ENCODE measurements at regions not wholly inside any gene's neighbourhood (a gene's known extent, or its start where the extent isn't known, plus 50 kb on each side); places are given as distances from the start of the nearest gene placed in this dataset.
"Not testable (repeated sequence)": the region's sequence is repeated elsewhere in the genome, so short reads cannot be mapped to it uniquely, and the experiment has no call there.

DNA sequence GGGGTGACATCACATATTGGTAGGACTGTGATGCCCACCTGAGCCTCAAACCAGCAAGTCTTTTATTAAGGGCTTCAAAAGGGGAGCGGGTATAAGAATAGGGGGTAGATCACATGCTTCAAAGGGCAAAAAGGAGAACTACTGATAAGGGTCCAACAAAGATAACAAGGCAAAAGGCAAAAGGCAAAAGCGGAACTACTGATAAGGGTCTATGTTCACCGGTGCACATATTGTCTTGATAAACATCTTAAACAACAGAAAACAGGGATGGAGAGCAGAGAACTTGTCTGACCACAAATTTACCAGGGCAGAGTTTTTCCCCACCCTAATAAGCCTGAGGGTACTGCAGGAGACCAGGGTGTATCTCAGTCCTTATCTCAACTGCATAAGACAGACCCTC lies 110.7 kb downstream of the RBMX2 start:
- H3K9me3 ChIP-seq (ENCODE audit: control insufficient read depth in 1 of 2, low read length in 2 of 2); H3K27ac ChIP-seq (ENCODE audit: low read depth, low read length); H3K4me1 ChIP-seq (ENCODE audit: control insufficient read depth in 1 of 2, insufficient read depth in 2 of 2, low read length in 2 of 2); H3K27me3 ChIP-seq (ENCODE audit: control insufficient read depth in 1 of 2, insufficient read depth in 2 of 2, low read length in 2 of 2); H3K9ac ChIP-seq (ENCODE audit: low read depth in 1 of 2, low read length in 2 of 2); H3K36me3 ChIP-seq (ENCODE audit: control insufficient read depth in 1 of 2, insufficient read depth in 2 of 2, low read length in 2 of 2); H3K4me3 ChIP-seq (ENCODE audit: low read depth in 1 of 2, low read length in 2 of 2): not testable (repeated sequence)

DNA sequence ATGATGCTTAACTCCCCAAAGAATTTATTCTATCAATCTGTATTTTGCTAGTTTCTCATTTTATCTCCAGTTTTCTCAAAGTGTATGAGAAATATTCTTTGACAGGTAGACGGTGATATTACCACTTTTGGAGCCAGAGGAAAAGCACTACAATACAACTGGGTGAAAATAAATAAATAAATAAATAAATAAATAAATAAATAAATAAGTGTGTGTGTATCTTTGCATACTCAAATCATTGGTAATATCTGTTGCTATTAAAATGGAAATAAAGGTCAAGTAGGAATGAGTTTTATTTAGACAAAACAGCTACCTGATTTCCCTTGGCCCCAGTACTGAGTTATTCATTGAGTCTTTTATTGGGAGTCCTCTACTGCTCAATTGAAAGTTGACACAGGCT lies 114.3 kb downstream of the RBMX2 start:
- H3K4me1 ChIP-seq (ENCODE audit: control insufficient read depth in 1 of 2, insufficient read depth in 2 of 2, low read length in 2 of 2): no peaks in the 10 kb centered on the region

DNA sequence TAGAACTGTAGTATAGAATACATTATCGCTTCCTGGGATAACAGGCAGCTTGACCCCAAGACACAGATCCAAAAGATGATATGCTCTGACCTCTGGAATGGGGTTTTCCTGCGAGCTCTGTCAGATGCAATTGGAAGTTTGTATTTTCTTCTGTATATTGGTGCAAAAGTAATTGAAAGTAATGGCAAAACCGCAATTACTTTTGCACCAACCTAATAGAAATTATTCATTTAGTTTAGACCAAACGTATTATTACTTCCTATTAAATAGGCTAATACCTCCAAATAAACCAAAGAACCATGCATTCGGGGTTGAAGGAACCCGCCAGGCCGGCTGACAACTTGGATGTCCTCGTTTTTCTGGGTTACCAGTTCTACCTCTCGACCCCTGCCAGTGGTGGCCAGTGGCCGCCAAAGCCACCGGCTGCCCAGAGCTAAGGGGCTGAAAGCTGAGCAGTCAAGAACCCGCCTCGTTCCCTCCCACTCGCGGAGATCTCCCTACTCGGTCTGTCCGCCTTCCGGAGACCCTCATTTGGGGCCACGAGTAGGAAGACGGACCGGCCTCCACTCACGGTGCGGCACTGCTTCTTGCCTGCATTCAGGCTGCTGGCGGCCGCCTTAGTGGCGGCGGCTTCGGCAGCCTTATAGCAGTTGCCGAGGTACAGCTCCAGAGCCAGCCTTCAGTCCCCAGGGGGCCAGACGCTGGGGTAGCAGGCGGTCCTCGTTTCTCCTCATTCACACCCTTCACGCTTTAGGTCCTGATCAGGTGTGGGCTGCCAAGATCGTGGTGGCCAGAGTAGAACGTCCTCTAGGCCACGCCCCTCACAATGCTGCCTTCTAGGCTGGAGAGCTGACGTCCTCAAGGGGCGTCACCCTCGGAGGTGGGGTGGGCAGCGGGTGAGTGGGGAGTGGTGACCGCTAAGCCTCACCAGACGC lies 121.9 kb downstream of the RBMX2 start:
- H3K36me3 ChIP-seq (ENCODE audit: control insufficient read depth in 1 of 2, insufficient read depth in 2 of 2, low read length in 2 of 2): no peaks in the 10 kb centered on the region
- H3K4me3 ChIP-seq (ENCODE audit: low read depth in 1 of 2, low read length in 2 of 2): peak overlapping the region; percentile 41 to 43
- no peaks in the 10 kb centered on the region for H3K27me3 ChIP-seq (ENCODE audit: control insufficient read depth in 1 of 2, insufficient read depth in 2 of 2, low read length in 2 of 2)
- H3K4me1 ChIP-seq (ENCODE audit: control insufficient read depth in 1 of 2, insufficient read depth in 2 of 2, low read length in 2 of 2): no peaks in the 10 kb centered on the region
- H3K27ac ChIP-seq (ENCODE audit: low read depth, low read length): no peak overlapping the region
- H3K9ac ChIP-seq (ENCODE audit: low read depth in 1 of 2, low read length in 2 of 2): no peak overlapping the region
- no peaks in the 10 kb centered on the region for H3K9me3 ChIP-seq (ENCODE audit: control insufficient read depth in 1 of 2, low read length in 2 of 2)

More for the DNA sequence above, 114.3 kb downstream of the RBMX2 start:
- no peak overlapping the region for H3K4me3 ChIP-seq (ENCODE audit: low read depth in 1 of 2, low read length in 2 of 2)
- H3K9me3 ChIP-seq (ENCODE audit: control insufficient read depth in 1 of 2, low read length in 2 of 2): no peaks in the 10 kb centered on the region
- H3K27ac ChIP-seq (ENCODE audit: low read depth, low read length): no peak overlapping the region
- H3K27me3 ChIP-seq (ENCODE audit: control insufficient read depth in 1 of 2, insufficient read depth in 2 of 2, low read length in 2 of 2): no peaks in the 10 kb centered on the region
- no peaks in the 10 kb centered on the region for H3K36me3 ChIP-seq (ENCODE audit: control insufficient read depth in 1 of 2, insufficient read depth in 2 of 2, low read length in 2 of 2)
- no peak overlapping the region for H3K9ac ChIP-seq (ENCODE audit: low read depth in 1 of 2, low read length in 2 of 2)

DNA sequence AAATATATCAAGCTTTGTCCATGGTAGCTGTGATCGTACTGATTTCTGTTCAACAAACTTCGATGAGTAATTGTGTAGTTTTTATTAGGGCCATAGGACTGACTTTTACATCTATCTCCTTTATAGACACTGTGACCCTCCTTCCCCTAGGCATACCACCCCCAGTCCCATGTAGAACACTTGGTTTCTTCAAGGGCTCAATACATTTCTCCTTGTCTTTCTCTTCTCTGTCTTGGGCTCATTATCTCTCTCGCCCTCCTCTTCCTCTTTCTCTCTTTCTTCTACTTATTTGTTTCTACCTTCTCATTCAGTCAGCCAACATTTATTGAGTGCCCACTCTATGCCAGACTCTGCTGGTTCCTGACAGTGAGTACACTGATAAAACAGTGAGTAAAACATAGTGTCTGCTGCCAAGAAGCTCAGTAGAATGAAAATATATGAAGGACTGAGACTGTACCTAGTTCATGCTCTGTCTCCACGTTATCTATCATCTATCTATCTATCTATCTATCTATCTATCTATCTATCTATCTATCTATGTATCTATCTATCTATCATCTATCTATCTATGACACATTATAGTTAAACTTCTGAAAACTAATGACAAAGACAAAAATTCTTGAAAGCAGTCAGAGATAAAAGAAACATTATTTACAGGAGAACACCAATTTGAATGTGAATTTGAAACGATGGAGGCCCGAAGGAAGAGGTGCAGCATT lies 122.8 kb downstream of the RBMX2 start:
- no peaks in the 10 kb centered on the region for H3K4me1 ChIP-seq (ENCODE audit: control insufficient read depth in 1 of 2, insufficient read depth in 2 of 2, low read length in 2 of 2)
- H3K27me3 ChIP-seq (ENCODE audit: control insufficient read depth in 1 of 2, insufficient read depth in 2 of 2, low read length in 2 of 2): no peaks in the 10 kb centered on the region
- no peak overlapping the region for H3K9ac ChIP-seq (ENCODE audit: low read depth in 1 of 2, low read length in 2 of 2)
- no peak overlapping the region for H3K4me3 ChIP-seq (ENCODE audit: low read depth in 1 of 2, low read length in 2 of 2)
- H3K36me3 ChIP-seq (ENCODE audit: control insufficient read depth in 1 of 2, insufficient read depth in 2 of 2, low read length in 2 of 2): no peaks in the 10 kb centered on the region
- no peak overlapping the region for H3K27ac ChIP-seq (ENCODE audit: low read depth, low read length)
- H3K9me3 ChIP-seq (ENCODE audit: control insufficient read depth in 1 of 2, low read length in 2 of 2): no peaks in the 10 kb centered on the region

DNA sequence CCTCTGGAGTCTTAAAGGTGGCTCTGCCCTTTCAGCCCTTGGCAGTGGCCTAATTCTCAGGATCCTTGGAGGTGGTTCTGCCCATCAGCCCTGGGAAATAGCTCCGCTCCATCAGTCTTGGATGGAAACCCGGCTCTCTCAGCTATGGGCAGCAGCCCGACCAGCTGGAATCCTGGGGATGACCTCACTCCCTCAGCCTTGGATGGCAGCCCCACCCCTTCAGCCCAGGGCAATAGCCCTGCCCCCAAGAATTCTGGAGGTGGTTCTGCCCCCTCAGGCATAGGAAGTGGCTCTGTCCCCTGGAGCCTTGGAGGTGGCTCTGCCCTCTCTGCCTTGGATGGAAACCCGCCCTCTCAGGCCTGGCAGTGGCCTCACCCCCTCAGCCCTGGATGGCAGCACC lies 127.7 kb downstream of the RBMX2 start:
- Histone ChIP-seq H3K36me3 (ENCODE audit: control insufficient read depth in 1 of 2, insufficient read depth in 2 of 2, low read length in 2 of 2) (no peaks in the 10 kb centered on the region), H3K4me1 (ENCODE audit: control insufficient read depth in 1 of 2, insufficient read depth in 2 of 2, low read length in 2 of 2) (no peaks in the 10 kb centered on the region), H3K9ac (ENCODE audit: low read depth in 1 of 2, low read length in 2 of 2) (no peak overlapping the region), H3K4me3 (ENCODE audit: low read depth in 1 of 2, low read length in 2 of 2) (no peak overlapping the region), H3K27ac (ENCODE audit: low read depth, low read length) (no peak overlapping the region), H3K27me3 (ENCODE audit: control insufficient read depth in 1 of 2, insufficient read depth in 2 of 2, low read length in 2 of 2) (no peaks in the 10 kb centered on the region), H3K9me3 (ENCODE audit: control insufficient read depth in 1 of 2, low read length in 2 of 2) (no peaks in the 10 kb centered on the region)

DNA sequence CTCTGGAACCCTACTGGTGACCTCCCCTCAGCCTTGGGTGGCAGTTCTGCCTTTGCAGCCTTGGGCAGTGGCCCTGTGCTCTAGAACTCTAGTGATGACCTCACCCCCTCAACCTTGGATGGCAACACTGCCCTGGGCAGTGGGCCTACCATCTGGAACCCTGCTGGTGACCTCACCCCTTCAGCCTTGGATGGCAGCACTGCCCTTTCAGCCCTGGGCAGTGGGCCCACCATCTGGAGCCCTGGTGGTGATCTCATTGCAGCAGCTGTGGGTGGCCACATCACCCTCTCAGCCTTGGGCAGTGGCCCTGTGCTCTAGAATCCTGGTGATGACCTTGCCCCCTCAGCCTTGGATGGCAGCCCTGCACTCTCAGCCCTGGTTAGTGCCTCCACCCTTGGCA lies 129.3 kb downstream of the RBMX2 start:
- Histone ChIP-seq H3K9ac (ENCODE audit: low read depth in 1 of 2, low read length in 2 of 2) (no peak overlapping the region), H3K4me3 (ENCODE audit: low read depth in 1 of 2, low read length in 2 of 2) (no peak overlapping the region), H3K36me3 (ENCODE audit: control insufficient read depth in 1 of 2, insufficient read depth in 2 of 2, low read length in 2 of 2) (no peaks in the 10 kb centered on the region), H3K4me1 (ENCODE audit: control insufficient read depth in 1 of 2, insufficient read depth in 2 of 2, low read length in 2 of 2) (no peaks in the 10 kb centered on the region), H3K27me3 (ENCODE audit: control insufficient read depth in 1 of 2, insufficient read depth in 2 of 2, low read length in 2 of 2) (no peaks in the 10 kb centered on the region), H3K27ac (ENCODE audit: low read depth, low read length) (no peak overlapping the region), H3K9me3 (ENCODE audit: control insufficient read depth in 1 of 2, low read length in 2 of 2) (no peaks in the 10 kb centered on the region)

DNA sequence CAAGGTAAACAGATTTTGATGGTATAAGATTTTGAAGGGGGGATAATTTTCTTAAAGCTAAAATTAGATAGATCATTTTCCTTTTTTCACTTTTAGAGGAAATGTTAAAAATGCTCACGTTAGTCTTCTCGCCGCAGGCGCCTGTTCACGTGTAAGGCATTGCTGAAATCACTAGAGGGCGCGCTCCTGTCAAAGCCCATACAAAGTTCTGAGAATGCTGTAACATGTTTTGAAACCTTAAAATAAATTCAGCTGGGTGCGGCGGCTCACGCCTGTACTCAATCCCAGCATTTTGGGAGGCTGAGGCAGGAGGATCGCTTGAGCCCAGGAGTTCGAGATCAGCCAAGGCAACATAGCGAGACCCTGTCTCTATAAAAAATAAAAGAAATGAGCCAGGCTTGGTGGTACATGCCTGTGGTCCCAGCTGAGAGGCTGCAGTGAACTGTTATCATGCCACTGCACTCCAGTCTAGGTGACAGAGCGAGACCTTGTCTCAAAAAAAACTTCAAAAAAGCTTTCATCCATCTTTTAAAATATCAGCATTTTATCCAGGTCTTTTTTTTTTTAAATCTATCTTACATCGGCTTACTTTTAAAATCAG lies 138.0 kb downstream of the RBMX2 start:
- Histone ChIP-seq H3K27me3 (ENCODE audit: control insufficient read depth in 1 of 2, insufficient read depth in 2 of 2, low read length in 2 of 2) (no peaks in the 10 kb centered on the region), H3K9me3 (ENCODE audit: control insufficient read depth in 1 of 2, low read length in 2 of 2) (no peaks in the 10 kb centered on the region), H3K9ac (ENCODE audit: low read depth in 1 of 2, low read length in 2 of 2) (no peak overlapping the region), H3K4me1 (ENCODE audit: control insufficient read depth in 1 of 2, insufficient read depth in 2 of 2, low read length in 2 of 2) (no peaks in the 10 kb centered on the region), H3K36me3 (ENCODE audit: control insufficient read depth in 1 of 2, insufficient read depth in 2 of 2, low read length in 2 of 2) (no peaks in the 10 kb centered on the region), H3K4me3 (ENCODE audit: low read depth in 1 of 2, low read length in 2 of 2) (no peak overlapping the region), H3K27ac (ENCODE audit: low read depth, low read length) (no peak overlapping the region)

DNA sequence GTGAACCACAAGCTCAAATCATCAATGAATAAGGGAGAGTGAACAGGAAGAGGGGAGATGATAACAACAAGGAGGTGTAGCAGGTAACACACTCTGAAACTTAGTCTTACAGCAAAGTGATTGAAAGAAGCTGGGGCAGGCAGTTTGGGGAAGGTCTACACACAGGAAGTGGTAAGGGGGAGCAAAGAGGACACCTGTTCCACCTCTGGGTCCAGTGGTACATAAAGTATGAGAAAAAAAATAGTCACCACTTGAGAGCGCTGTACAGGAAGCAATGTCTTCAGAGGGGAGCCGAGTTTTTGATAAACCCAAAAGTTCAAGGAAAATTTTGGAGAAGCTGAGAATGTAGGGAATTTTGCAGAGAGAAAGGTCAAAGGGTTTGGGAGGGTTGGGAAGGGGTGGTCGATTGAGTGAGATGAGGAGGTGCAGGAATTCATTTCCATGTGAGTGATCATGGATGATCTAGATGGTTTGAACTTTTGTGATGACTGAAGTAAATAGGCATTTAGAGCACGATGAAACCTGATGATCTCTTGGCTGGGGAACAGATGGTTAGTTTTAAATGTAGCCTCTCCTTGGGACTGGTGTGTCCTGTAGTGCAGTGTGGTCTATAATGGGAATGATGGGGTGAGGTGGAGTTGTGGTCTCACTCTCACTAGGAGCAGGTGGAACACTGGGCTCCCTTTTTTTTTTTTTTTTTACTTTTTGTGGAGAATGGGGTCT lies 142.0 kb downstream of the RBMX2 start:
- H3K9me3 ChIP-seq (ENCODE audit: control insufficient read depth in 1 of 2, low read length in 2 of 2): no peaks in the 10 kb centered on the region
- H3K4me3 ChIP-seq (ENCODE audit: low read depth in 1 of 2, low read length in 2 of 2): no peak overlapping the region
- H3K9ac ChIP-seq (ENCODE audit: low read depth in 1 of 2, low read length in 2 of 2): no peak overlapping the region
- H3K27me3 ChIP-seq (ENCODE audit: control insufficient read depth in 1 of 2, insufficient read depth in 2 of 2, low read length in 2 of 2): no peaks in the 10 kb centered on the region
- H3K4me1 ChIP-seq (ENCODE audit: control insufficient read depth in 1 of 2, insufficient read depth in 2 of 2, low read length in 2 of 2): no peaks in the 10 kb centered on the region
- no peak overlapping the region for H3K27ac ChIP-seq (ENCODE audit: low read depth, low read length)
- no peaks in the 10 kb centered on the region for H3K36me3 ChIP-seq (ENCODE audit: control insufficient read depth in 1 of 2, insufficient read depth in 2 of 2, low read length in 2 of 2)

DNA sequence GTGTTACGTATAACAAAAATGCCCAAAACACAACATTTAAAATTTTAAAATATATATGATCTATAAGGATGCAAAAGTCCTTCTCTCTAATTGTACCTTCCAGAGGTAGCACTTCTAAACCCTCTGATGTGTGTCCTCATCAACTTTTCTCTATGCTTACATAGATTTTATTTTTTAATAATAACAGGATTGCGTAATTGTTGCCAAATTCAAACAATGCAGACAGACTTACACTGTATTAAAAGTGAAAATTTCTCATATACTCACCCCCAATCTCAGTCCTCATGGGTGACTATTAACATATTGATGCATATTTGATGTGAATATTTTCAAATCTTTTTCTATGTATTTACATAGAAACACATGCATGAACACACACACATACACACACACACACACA lies 144.0 kb downstream of the RBMX2 start:
- no peaks in the 10 kb centered on the region for H3K36me3 ChIP-seq (ENCODE audit: control insufficient read depth in 1 of 2, insufficient read depth in 2 of 2, low read length in 2 of 2)
- no peaks in the 10 kb centered on the region for H3K4me1 ChIP-seq (ENCODE audit: control insufficient read depth in 1 of 2, insufficient read depth in 2 of 2, low read length in 2 of 2)
- no peak overlapping the region for H3K9ac ChIP-seq (ENCODE audit: low read depth in 1 of 2, low read length in 2 of 2)
- no peak overlapping the region for H3K27ac ChIP-seq (ENCODE audit: low read depth, low read length)
- no peaks in the 10 kb centered on the region for H3K27me3 ChIP-seq (ENCODE audit: control insufficient read depth in 1 of 2, insufficient read depth in 2 of 2, low read length in 2 of 2)
- no peaks in the 10 kb centered on the region for H3K9me3 ChIP-seq (ENCODE audit: control insufficient read depth in 1 of 2, low read length in 2 of 2)
- no peak overlapping the region for H3K4me3 ChIP-seq (ENCODE audit: low read depth in 1 of 2, low read length in 2 of 2)

DNA sequence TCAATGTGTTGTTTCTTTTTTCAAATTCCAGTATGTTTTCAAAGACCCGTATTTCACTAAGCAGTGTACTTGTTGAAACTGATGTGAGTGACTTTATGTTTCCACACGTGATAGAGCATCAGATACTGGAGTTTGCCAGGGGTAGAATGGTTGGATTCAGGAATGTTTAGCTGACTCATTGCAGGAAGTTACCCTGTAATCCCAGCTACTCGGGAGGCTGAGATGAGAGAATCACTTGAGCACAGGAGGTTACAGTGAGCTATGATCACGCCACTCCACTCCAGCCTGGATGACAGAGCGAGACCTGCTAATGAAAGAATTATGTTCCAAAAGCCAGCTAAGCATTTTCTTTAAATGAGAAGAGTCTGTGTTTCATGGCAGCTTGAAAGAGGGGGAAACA lies 147.6 kb downstream of the RBMX2 start:
- H3K27me3 ChIP-seq (ENCODE audit: control insufficient read depth in 1 of 2, insufficient read depth in 2 of 2, low read length in 2 of 2); H3K36me3 ChIP-seq (ENCODE audit: control insufficient read depth in 1 of 2, insufficient read depth in 2 of 2, low read length in 2 of 2); H3K9me3 ChIP-seq (ENCODE audit: control insufficient read depth in 1 of 2, low read length in 2 of 2); H3K4me1 ChIP-seq (ENCODE audit: control insufficient read depth in 1 of 2, insufficient read depth in 2 of 2, low read length in 2 of 2); H3K9ac ChIP-seq (ENCODE audit: low read depth in 1 of 2, low read length in 2 of 2); H3K4me3 ChIP-seq (ENCODE audit: low read depth in 1 of 2, low read length in 2 of 2); H3K27ac ChIP-seq (ENCODE audit: low read depth, low read length): not testable (repeated sequence)
